Uterus (tissue), 3 donors: ENCODE measurements at regions not wholly inside any gene's neighbourhood (a gene's known extent, or its start where the extent isn't known, plus 50 kb on each side); places are given as distances from the start of the nearest gene placed in this dataset.

Experiments
- DNase-seq, 2 donors: peaks; one replicate each; pipeline ENCODE4 v3.0.0-alpha.2; 2019 to 2020
- H3K27ac ChIP-seq, 2 donors: fragments of 200-600 bp; sonication (generic); 1 replicate in 1 of 2; 2 replicates in 1 of 2; pipeline ENCODE4 v1.5.1; 2016 to 2018
- H3K27me3 ChIP-seq, 2 donors: fragments of 200-600 bp; sonication (generic); one replicate each; pipeline ENCODE4 v1.5.1; 2018 to 2019; ENCODE audit warnings: control low read depth in 1 of 2
- H3K36me3 ChIP-seq, 2 donors: fragments of 200-600 bp; sonication (generic); one replicate each; pipeline ENCODE4 v1.5.1; 2019; ENCODE audit warnings: control low read depth in 1 of 2
- H3K4me1 ChIP-seq, 2 donors: fragments of 200-600 bp; sonication (generic); one replicate each; pipeline ENCODE4 v1.5.1; 2018 to 2019; ENCODE audit warnings: control low read depth in 1 of 2
- H3K4me3 ChIP-seq, 2 donors: fragments of 200-600 bp; sonication (generic); 1 replicate in 1 of 2; 2 replicates in 1 of 2; pipeline ENCODE4 v1.5.1; 2018 to 2019; ENCODE audit warnings: mild to moderate bottlenecking in 1 of 2
- H3K9me3 ChIP-seq, 2 donors: fragments of 200-600 bp; sonication (generic); one replicate each; pipeline ENCODE4 v1.5.1; 2019; ENCODE audit warnings: control low read depth in 1 of 2
- POLR2A ChIP-seq, 2 donors: fragments of 450-650 bp; IDR thresholded peaks; one replicate each; pipeline ENCODE4 v1.6.1; 2016; ENCODE audit warnings: antibody characterized with exemption in 2 of 2, mild to moderate bottlenecking in 1 of 2, moderate library complexity in 1 of 2
- intact Hi-C: fragments of 100-400 bp; cut with DNase I; formaldehyde crosslinking; loops from one replicate; pipeline ENCODE4 v1.15.1; 2023; ENCODE audit warnings: low total_unique reads
- TF ChIP-seq, protein P1 (sequence below), 4 experiments: fragments of 200-600 bp in 2 of 4; fragments of 450-650 bp in 2 of 4; sonication (generic) in 2 of 4; IDR thresholded peaks; one replicate each; pipeline ENCODE4 v1.5.1; 2016 to 2019; ENCODE audit warnings: antibody characterized with exemption in 4 of 4, mild to moderate bottlenecking in 2 of 4, moderate library complexity in 1 of 4
- donor health status: DM: yes; HTN: yes; CAD: no.

DNA sequence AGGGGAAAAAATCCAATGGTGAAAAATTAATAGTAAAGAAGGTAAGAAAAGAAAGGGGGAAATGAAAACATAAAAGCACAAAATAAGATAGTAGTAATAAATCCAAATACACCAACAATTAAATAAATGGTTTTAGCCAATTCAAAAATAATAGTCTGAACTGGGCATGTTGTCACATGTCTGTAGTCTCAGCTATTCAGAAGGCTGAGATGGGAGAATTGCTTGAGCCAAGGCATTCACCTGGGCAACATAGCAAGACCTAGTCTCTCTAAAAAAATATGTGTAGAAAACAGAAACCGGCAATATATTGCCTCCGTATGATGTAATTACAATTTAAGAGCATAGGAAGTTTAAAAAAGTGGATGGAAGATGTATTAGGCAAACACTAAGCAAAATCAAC lies 311.3 kb upstream of the FERMT1 start:
- intact Hi-C loops, result no loop called here
- Histone ChIP-seq H3K4me1 (no peaks in the 10 kb centered on the region), H3K27ac (no peak overlapping the region), H3K4me3 (no peak overlapping the region), H3K27me3 (no peaks in the 10 kb centered on the region), H3K9me3 (no peaks in the 10 kb centered on the region), H3K36me3 (no peaks in the 10 kb centered on the region)
- no peak for TF ChIP-seq POLR2A (IDR thresholded peaks at IDR 0.05)
- TF ChIP-seq, protein P1, sequence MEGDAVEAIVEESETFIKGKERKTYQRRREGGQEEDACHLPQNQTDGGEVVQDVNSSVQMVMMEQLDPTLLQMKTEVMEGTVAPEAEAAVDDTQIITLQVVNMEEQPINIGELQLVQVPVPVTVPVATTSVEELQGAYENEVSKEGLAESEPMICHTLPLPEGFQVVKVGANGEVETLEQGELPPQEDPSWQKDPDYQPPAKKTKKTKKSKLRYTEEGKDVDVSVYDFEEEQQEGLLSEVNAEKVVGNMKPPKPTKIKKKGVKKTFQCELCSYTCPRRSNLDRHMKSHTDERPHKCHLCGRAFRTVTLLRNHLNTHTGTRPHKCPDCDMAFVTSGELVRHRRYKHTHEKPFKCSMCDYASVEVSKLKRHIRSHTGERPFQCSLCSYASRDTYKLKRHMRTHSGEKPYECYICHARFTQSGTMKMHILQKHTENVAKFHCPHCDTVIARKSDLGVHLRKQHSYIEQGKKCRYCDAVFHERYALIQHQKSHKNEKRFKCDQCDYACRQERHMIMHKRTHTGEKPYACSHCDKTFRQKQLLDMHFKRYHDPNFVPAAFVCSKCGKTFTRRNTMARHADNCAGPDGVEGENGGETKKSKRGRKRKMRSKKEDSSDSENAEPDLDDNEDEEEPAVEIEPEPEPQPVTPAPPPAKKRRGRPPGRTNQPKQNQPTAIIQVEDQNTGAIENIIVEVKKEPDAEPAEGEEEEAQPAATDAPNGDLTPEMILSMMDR (IDR thresholded peaks at IDR 0.05), result no peak
- no peak for DNase-seq

DNA sequence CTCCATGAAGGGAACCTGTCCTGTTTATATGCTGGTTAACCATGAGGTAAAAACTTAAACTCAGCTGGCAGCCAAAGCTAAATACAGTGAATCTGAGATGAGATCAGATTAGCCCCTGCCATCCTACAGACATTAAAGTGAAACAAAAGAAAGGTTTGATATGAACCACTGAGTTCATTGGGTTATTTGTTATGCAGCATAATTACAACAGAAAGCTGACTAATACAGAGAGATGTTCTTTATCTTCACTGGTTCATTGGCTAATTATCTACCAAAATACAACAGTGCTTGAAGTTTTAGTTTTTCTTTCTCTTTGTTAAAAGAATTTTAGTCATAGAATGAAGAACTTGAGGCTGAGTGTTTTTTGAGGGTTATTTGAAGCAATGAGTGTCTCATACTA lies 307.6 kb upstream of the FERMT1 start:
- Histone ChIP-seq H3K4me3 (no peak overlapping the region), H3K27ac (no peak overlapping the region), H3K36me3 (no peaks in the 10 kb centered on the region), H3K27me3 (no peaks in the 10 kb centered on the region), H3K4me1 (no peaks in the 10 kb centered on the region), H3K9me3 (no peaks in the 10 kb centered on the region)
- TF ChIP-seq, protein P1 (IDR thresholded peaks at IDR 0.05), result no peak
- TF ChIP-seq POLR2A (IDR thresholded peaks at IDR 0.05), result no peak
- DNase-seq, result no peak
- intact Hi-C loops, result no loop called here

DNA sequence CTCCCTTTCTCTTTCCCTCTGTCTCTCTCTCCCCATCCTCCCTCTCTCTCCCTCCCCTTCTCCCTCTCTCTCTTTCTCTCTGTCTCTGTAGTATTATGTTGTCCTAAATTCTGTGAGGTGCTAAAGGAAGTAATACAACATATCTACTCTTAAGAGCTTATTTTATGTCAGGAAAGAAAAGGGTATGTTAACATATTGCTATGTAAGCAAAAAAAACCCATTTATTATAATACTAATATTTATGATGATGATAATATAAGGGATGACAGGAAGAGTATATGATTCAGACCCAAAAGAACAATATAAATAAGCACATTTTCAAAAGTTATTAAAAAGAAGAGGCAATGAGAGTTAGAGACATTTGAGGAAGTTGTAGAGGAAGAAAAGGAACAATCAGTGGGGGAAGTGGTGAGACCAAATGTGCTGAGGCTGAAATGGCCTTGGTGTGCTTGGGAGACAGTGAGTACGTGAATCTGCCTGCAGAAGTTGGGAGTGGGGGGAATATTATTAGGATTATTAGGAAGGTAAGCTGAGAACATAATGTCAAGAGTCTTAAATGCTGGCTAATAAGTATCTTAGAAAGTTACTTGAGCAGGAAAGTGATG lies 303.6 kb upstream of the FERMT1 start:
- Histone ChIP-seq H3K27me3 (no peaks in the 10 kb centered on the region), H3K4me1 (no peaks in the 10 kb centered on the region), H3K27ac (no peak overlapping the region), H3K36me3 (no peaks in the 10 kb centered on the region), H3K4me3 (no peak overlapping the region), H3K9me3 (no peaks in the 10 kb centered on the region)
- no peak for DNase-seq
- no peak for TF ChIP-seq POLR2A (IDR thresholded peaks at IDR 0.05)
- TF ChIP-seq, protein P1 (IDR thresholded peaks at IDR 0.05), result no peak
- intact Hi-C loops, result no loop called here

DNA sequence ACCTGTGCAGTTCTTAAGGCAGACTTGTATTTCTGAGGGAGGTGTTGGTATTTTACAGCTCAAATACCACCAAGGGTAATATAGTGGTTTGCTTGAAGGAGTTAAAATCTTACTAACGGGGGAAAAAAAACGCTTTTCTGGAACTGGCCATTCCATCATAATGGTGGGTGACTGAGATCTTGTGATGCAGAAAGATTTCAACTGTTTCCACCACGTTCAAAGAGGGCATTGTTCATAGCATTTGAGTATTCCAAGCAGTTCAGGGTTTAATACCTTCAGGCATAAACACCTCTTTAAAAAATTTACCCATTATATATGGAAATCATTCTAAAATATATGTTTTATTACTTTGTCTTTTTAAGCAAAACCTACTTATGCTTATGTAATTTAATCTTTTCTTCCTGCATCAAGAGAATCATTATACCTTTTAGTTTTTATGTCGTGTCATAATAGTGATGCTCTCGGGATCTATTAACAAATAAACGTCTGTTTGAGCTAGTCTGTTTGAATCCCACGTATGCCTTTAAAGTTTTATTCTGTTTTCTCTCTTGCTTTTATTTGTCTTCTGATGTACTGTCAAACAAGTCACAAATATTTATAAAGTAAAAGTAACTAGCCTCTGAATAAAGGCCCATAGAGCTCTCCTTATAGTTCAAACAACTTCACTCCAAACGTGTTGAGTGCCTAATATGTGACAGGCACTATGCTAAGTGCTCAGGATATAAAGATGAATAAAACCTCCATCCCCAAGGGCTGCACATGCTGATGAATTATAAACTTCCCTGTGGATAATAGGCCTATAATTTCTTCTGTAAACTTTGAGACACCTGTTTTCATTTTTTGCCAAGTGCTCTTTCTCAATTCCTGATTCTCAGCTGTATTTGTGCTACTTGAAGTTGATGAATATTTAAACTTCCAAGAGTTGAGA lies 298.8 kb upstream of the FERMT1 start:
- TF ChIP-seq, protein P1 (IDR thresholded peaks at IDR 0.05), result no peak
- TF ChIP-seq POLR2A (IDR thresholded peaks at IDR 0.05), result no peak
- intact Hi-C loops, result no loop called here

DNA sequence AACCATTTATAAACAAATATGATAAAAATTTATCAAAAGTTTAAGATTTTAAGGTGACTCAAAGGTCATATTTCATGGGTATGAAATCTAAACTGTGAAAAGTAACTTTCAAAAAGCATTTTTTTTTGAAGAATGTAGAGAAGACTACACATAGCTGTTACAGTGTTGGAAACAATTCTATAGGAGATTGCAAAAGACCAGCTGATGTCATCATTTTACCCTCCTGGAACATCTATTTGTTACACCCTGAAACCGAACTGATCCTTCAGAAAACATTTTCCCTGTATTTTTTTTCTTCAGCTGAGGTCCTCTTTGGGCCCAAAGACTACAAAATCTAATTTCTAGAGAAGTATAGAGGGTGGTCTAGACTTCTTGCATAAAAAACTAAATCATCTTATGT lies 297.5 kb upstream of the FERMT1 start:
- Histone ChIP-seq H3K27me3 (no peaks in the 10 kb centered on the region), H3K36me3 (no peaks in the 10 kb centered on the region), H3K4me1 (no peaks in the 10 kb centered on the region), H3K27ac (no peak overlapping the region), H3K4me3 (no peak overlapping the region), H3K9me3 (no peaks in the 10 kb centered on the region)
- no peak for DNase-seq
- intact Hi-C loops, result no loop called here
- TF ChIP-seq, protein P1 (IDR thresholded peaks at IDR 0.05), result no peak
- TF ChIP-seq POLR2A (IDR thresholded peaks at IDR 0.05), result no peak

More for the DNA sequence above, 298.8 kb upstream of the FERMT1 start:
- Histone ChIP-seq H3K36me3 (no peaks in the 10 kb centered on the region), H3K4me1 (no peaks in the 10 kb centered on the region), H3K27ac (no peak overlapping the region), H3K4me3 (no peak overlapping the region), H3K9me3 (no peaks in the 10 kb centered on the region), H3K27me3 (no peaks in the 10 kb centered on the region)
- no peak for DNase-seq
